ENCODE measurements at regions not wholly inside any gene's neighbourhood (a gene's known extent, or its start where the extent isn't known, plus 50 kb on each side); places are given as distances from the start of the nearest gene placed in this dataset.

- Histone ChIP-seq H3K9ac (ENCODE audit: insufficient read depth in 1 of 2, low read length in 2 of 2) (no peak overlapping the region), H3K27ac (ENCODE audit: low read depth in 1 of 2, low read length in 1 of 2) (no peak overlapping the region), H3K27me3 (ENCODE audit: control insufficient read depth in 3 of 3, insufficient read depth in 3 of 3, low read length in 2 of 3) (no peaks in the 10 kb centered on the region), H3K9me3 (ENCODE audit: control insufficient read depth in 4 of 4, insufficient read depth in 3 of 4, low read length in 3 of 4) (peaks cover 0 to 15% (median 3%) of the 10 kb centered on the region in 4 donors), H3K4me1 (ENCODE audit: control insufficient read depth in 5 of 5, insufficient read depth in 5 of 5, low read length in 5 of 5) (peaks cover 0 to 15% (median 0%) of the 10 kb centered on the region in 5 donors), H3K36me3 (ENCODE audit: control insufficient read depth in 4 of 4, insufficient read depth in 4 of 4, low read length in 4 of 4) (peaks cover 0 to 2% (median 0%) of the 10 kb centered on the region in 4 donors), H3K4me3 (no peak overlapping the region)
- TF ChIP-seq CTCF (IDR thresholded peaks at IDR 0.05; ENCODE audit: control extremely low read depth, extremely low read depth): no peak
- ATAC-seq (ENCODE audit: insufficient read depth, low FRiP score): no peak
- peak in 2 of 3 donors; percentile 60 to 74 for DNase-seq
- 82 to 97% methylated on average over 5 of the region's 5 CpGs for WGBS, 2 donors
Measured at GRCh38 chr19:31980796-31981195, 364.6 kb upstream of the ZNF507 start.

DNA sequence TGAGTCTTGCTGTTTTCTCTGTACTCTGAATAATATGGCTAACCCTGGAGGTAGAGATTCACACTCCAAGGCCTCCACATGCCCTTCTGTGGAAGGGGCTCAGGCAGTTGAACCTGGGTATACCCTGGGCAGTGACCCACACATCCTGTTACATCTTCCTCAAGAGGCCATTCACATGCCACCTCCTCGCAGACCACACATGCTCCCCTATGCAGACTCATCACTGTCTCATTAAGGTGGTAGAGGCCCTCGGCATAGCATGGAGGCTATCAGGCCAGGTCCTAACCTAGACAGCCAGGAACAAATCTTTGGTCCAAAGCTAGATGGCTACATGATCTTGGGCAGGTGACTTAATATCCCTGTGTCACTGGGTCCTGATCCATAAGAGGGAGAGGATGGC is 363.9 kb upstream of the ZNF507 start:
- no peak for DNase-seq
- Histone ChIP-seq H3K9ac (ENCODE audit: insufficient read depth in 1 of 2, low read length in 2 of 2) (no peak overlapping the region), H3K27me3 (ENCODE audit: control insufficient read depth in 3 of 3, insufficient read depth in 3 of 3, low read length in 2 of 3) (no peaks in the 10 kb centered on the region), H3K36me3 (ENCODE audit: control insufficient read depth in 4 of 4, insufficient read depth in 4 of 4, low read length in 4 of 4) (peaks cover 0 to 2% (median 0%) of the 10 kb centered on the region in 4 donors), H3K4me1 (ENCODE audit: control insufficient read depth in 5 of 5, insufficient read depth in 5 of 5, low read length in 5 of 5) (peaks cover 0 to 19% (median 0%) of the 10 kb centered on the region in 5 donors), H3K27ac (ENCODE audit: low read depth in 1 of 2, low read length in 1 of 2) (no peak overlapping the region), H3K4me3 (no peak overlapping the region), H3K9me3 (ENCODE audit: control insufficient read depth in 4 of 4, insufficient read depth in 3 of 4, low read length in 3 of 4) (peaks cover 0 to 18% (median 3%) of the 10 kb centered on the region in 4 donors)
- WGBS, 2 donors: 95 to 100% methylated on average over 2 of the region's 2 CpGs
- TF ChIP-seq CTCF (IDR thresholded peaks at IDR 0.05; ENCODE audit: control extremely low read depth, extremely low read depth): no peak
- ATAC-seq (ENCODE audit: insufficient read depth, low FRiP score): no peak

DNA sequence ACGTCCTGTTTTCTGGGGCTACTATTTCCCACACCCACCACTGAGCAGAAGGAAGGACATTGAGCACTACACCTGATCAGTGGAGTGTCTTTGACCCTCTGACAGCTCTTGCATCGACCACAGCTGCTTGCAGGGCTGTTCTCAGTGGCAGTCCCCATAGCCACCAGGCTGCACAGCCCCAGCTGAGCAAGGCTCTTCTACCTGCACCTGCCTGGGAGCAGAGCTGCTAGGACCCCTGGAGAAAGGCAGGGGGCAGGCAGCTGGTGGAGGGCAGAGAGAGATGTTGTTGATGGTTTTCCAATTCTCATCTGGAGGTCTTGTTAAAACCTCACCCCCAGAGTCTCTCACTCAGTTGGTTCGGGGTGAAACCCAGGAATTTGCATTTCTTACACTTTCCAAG is 361.8 kb upstream of the ZNF507 start:
- Histone ChIP-seq H3K9me3 (ENCODE audit: control insufficient read depth in 4 of 4, insufficient read depth in 3 of 4, low read length in 3 of 4) (peaks cover 0 to 21% (median 3%) of the 10 kb centered on the region in 4 donors), H3K9ac (ENCODE audit: insufficient read depth in 1 of 2, low read length in 2 of 2) (no peak overlapping the region), H3K36me3 (ENCODE audit: control insufficient read depth in 4 of 4, insufficient read depth in 4 of 4, low read length in 4 of 4) (peaks cover 0 to 2% (median 0%) of the 10 kb centered on the region in 4 donors), H3K27ac (ENCODE audit: low read depth in 1 of 2, low read length in 1 of 2) (no peak overlapping the region), H3K4me1 (ENCODE audit: control insufficient read depth in 5 of 5, insufficient read depth in 5 of 5, low read length in 5 of 5) (peaks cover 0 to 31% (median 0%) of the 10 kb centered on the region in 5 donors), H3K27me3 (ENCODE audit: control insufficient read depth in 3 of 3, insufficient read depth in 3 of 3, low read length in 2 of 3) (no peaks in the 10 kb centered on the region), H3K4me3 (no peak overlapping the region)
- DNase-seq (no peak), ATAC-seq (ENCODE audit: insufficient read depth, low FRiP score) (no peak)
- WGBS, 2 donors: 76 to 80% methylated on average over 3 of the region's 3 CpGs
- no peak for TF ChIP-seq CTCF (IDR thresholded peaks at IDR 0.05; ENCODE audit: control extremely low read depth, extremely low read depth)

All from lung (tissue), 11 donors.